GM19463 (cell line): ENCODE measurements at regions not wholly inside any gene's neighbourhood (a gene's known extent, or its start where the extent isn't known, plus 50 kb on each side); places are given as distances from the start of the nearest gene placed in this dataset.
"Not testable (repeated sequence)": the region's sequence is repeated elsewhere in the genome, so short reads cannot be mapped to it uniquely, and the experiment has no call there.

Experiments used
- ATAC-seq: cut with Tn5 transposase; IDR thresholded peaks from one replicate; pipeline ENCODE4 v1.9.1; 2021; ENCODE audit warnings: mild to moderate bottlenecking, moderate library complexity; ENCODE audit not compliant: unreplicated experiment

DNA sequence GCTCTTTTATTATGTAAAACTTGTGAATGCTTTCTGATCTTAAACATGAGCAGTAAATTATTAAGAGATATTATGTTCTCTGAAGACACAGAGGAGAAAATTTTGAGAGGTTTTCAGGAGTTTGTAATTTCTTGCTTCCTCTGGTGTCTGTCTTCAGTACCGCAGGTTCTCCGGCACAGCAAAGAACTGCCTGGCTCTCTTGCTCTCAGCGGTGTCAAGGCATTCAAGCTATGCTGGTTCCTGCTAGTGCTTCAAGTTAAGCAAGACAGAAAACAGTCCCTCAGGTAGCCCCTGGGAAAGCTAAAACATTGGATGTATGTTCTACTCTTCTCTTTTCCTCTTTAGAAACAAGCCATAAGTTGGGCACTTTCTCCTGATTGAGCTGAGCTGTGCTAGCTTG is 120.2 kb upstream of the CENPE start:
- ATAC-seq = no peak

DNA sequence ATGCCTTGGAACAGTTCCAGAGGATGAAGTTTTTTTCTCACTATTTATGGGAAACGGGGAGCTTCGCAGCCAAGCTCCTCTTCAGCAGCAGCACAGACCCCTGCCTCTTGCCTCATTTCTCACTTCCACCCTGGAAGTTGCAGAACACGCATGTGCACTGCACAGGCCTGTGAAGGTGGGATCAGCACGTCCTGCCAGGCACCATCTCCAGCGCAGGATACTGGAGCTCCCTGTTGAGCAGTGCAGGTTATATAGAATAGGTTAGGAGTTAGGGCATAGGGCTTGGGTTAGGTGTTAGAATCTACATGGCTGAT is 110.1 kb upstream of the CENPE start:
- no peak for ATAC-seq

DNA sequence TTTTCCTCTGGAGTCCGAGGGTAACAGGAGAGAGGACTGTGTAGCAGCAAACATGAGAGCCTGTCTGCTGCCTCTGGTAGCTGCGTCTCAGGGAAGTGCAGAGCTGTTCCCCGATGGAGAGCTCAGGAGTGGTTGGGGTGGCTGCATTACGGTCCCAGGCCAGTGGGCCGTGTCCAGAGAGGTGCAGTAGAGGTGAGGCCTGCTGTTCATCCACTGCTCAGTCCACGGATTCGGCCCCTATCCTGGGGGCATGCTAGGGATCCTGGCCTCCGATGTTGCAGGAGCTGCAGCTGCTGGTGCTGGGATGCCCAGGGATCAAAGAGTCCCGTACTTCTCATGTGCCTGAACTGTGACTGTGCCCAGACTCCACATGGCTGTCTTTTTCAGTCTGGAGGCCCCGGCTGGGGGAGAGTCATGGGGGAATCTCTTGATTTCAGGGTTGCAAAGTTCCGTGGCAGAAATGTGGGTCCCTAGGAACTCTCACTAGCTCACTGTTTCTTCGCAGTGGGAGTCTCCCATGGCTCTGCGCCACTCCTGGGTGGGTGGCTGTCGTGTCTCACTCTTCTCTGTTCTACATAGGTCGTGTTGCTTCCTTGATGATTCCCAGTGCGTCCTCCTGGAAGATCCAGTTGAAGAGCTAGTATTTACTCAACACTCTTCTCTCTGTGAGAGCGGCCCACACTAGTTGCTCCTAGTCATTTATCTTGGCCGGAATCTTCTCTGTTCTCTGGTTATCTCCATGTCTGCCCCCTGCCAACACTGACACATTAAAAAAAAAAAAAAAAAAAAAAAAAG is 109.5 kb upstream of the CENPE start:
- ATAC-seq = no peak

DNA sequence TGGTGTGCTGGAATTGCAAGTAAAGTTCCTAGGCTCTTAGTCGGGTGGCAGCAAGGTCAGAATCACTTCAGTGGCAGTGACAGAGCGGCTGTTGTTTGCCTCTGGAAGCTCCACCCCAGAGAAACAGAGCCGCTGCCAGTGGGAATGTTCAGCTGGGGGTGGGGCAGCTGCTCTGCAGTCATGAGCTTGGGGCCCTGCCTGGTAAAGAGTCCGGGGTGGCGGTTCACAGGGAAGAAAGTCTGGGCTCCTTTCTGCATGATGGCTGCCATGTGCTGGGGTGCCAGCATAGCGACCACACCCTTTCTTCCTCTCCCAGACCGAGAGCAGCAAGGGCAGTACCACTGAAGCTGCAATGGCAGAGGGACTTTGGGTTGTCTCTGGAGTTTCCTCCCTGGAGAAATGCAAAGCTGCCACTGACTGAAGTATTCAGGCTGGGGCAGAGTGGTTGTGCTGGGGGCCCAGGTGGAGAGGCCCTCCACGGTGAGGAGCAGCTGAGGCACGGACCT is 108.8 kb upstream of the CENPE start:
- ATAC-seq = no peak

DNA sequence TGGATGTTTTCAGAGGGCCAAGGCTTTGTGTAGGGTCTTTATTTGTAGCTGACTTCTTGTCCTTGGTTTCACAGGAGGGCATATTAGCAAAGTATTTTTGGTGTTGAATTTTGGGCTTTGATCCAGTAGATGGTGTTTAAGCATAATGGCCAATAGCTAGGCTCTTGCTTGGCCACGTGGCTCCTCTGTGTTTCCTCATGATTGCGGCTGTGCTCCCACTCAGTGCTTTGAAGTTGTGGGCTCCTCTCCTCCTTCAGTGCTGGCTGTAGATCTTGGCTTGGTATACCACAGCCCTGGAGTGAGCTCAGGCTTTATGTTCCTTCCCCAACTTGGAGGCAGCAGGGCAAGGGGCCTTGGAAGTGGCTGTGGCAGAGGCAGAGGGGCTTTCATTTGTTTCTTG is 107.2 kb upstream of the CENPE start:
- no peak for ATAC-seq

DNA sequence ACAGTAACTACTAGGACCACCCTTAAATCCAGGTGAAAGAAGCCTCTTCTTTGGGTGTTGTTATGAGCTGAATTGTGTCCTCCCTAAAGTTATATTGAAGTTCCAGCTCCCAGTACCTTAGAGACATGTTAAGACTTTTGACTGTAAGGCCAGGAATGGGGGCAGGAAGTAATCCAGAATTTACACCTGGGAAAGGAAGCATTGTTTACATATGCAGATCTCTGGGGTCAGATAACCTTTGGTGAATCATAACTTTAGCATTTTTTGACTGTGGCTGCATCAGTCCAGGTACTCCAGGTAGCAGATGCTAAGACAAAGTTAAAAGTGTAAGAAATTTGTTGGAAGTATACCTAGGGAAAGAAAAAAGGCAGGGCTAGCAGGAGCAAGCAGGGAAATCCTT is 104.9 kb upstream of the CENPE start:
- no peak for ATAC-seq

DNA sequence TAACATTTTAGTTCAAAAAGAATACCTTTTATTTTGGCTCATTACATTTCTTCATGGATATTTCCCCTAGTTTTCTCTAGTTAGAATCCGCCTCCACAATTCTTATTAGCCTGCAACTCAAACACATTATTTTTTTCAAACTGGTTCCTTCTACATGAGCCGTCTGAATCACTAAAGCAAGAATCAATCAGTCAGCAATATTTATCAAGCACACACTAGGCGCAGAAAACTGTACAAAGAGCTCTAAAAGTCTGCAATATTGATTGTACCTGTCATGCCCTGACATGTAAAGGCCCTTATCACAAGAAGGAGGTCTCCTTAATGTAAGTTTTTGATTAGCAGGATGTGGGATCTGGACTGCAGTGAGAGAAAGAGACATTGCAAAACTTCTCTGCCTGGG is 94.8 kb upstream of the CENPE start:
- ATAC-seq = no peak

DNA sequence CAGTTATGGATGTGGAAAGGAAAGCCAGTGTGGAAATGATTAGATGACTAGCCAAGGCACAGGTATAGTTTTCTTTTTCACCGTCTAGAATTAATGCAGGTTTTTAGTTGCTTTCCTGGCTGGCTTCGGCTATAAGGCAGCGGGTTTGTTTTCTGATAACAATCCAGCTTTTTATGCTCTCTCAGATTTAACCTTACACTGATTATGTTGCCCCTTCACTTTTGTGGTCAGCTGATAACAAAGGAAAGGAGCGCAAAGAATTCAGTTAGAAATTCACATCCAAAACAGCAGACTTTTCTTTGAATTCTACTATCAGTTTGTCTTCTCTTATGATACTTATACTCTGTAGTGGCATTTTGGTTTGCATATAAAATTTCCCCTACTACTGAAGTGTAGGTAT is 94.2 kb upstream of the CENPE start:
- no peak for ATAC-seq

DNA sequence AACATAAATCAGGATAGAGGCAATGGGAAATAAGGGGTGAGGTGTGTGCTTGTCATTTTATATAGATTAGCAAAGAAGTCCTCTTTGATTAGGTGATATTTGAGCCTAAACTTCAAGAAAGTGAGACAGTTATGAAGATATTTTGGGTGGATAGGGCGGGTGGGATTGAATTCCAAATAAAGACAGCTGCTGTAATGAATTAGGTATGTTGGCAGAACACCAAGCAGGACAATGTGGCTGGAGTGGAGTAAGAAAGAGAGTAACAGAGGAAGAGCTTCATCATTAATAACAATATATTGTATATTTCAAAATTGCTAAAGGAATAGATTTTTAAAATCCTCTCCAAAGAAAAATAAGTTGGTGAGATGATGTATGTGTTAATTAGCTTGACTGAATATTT is 91.0 kb upstream of the CENPE start:
- no peak for ATAC-seq

DNA sequence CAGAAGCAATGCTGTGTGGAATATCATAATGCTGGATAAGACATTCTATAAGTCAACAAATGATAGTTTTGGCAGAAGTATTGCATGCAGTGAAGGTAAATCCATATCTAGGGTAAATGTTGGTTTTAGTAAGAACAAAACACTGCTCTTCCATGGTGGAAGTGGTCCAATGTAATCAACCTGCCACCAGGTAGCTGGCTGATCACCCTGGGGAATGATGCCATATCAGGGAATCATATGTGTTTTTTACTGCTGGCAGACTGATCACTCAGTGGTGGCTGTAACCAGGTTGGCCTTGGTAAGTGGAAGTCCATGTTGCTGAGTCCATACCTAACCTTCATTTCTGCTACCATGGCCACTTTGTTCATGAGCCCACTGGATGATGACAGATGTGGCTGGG is 74.0 kb upstream of the CENPE start:
- no peak for ATAC-seq

DNA sequence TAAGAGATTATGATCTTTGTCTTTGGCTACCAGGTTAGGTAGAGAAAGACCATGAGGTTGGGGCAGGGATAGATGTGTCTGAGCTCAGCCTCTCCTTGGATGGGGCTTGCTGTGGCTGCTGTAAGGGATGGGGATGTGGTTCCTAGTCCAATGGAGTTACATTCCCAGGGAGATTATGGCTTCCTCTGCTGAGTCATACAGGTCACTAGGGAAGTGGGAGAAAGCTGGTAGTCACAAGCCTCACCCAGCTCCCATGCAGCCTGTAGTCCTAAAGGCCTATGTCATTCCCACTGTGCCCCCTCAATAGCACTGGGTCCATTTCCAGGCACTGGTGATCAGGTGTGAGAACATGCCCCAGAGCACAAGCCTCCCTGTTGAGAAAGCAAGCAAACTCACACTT is 70.6 kb upstream of the CENPE start:
- ATAC-seq = no peak

DNA sequence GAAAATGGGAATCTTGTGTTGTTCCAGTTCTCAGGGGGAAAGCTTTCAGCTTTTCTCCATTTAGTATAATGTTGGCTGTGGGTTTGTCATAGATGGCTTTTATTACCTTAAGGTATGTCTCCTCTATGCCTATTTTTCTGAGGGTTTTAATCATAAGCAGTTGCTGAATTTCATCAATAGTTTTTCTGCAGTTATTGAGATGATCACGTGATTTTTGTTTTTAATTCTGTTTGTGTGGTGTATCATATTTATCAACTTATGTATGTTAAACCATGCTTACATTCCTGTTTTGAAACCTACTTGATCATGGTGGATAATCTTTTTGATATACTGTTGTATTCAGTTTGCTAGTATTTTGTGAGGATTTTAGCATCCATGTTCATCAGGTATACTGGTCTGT is 66.8 kb upstream of the CENPE start:
- no peak for ATAC-seq

DNA sequence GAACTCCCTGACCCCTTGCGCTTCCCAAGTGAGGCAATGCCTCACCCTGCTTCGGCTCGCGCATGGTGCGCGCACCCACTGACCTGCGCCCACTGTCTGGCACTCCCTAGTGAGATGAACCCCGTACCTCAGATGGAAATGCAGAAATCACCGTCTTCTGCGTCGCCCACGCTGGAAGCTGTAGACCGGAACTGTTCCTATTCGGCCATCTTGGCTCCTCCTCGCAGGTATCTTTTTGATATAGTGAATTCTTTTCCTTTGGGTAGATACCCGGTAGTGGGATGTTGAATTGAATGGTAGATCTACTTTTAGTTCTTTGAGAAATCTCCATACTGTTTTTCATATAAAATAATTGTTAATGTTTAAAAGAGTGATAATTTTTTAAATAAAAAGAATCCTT is 57.9 kb upstream of the CENPE start:
- not testable (repeated sequence) for ATAC-seq
